HG03342 (cell line): ENCODE measurements at regions not wholly inside any gene's neighbourhood (a gene's known extent, or its start where the extent isn't known, plus 50 kb on each side); places are given as distances from the start of the nearest gene placed in this dataset.
"Not testable (repeated sequence)": the region's sequence is repeated elsewhere in the genome, so short reads cannot be mapped to it uniquely, and the experiment has no call there.

ENCODE experiments used
- ATAC-seq: cut with Tn5 transposase; IDR thresholded peaks from one replicate; pipeline ENCODE4 v1.9.1; 2021; ENCODE audit warnings: mild to moderate bottlenecking, moderate library complexity; ENCODE audit not compliant: unreplicated experiment

DNA sequence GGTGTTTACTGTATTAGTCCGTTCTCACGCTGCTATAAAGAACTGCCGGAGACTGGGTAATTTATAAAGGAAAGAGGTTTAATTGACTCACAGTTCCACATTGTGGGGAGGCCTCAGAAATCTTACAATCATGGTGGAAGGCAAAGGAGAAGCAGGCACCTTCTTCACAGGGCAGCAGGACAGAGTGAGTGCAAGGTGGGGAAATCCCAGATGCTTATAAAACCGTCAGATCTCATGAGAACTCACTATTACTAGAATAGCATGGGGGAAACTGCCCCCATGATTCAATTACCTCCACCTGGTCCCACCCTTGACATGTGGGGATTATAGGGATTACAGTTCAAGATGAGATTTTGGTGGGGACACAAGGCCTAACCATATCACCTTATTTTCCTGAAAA is 60.1 kb upstream of the IFNGR1 start:
- not testable (repeated sequence) for ATAC-seq

DNA sequence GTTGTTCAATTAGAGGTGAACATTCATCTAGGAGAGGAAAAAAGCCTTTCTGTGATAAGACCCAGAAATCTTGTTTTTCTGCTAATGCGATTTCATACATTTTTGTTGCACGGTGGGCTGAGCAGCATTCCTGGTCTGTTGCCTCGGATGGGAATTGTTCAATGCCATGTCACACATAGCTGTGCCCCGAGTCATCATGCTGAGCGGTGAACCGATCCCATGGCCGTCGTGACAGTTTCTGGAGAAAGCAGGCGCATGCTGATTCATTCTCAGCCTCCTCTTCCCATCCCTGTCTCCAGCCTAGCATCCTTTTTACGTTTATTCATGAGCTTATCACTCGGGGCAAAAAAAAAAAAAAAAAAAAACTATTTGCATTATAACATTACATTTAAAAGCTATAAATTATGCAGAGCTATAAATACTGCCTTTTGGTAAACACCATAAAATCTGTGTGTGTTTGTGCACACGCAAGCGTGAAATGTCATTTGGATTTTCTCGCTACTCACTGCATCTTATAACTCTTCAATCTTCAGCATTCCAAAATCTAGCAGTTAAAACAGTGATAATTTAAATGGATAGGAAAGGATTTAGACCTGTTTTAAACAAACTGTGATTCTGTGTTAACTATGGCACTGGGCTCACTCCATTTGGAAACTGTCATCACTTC is 58.9 kb upstream of the IFNGR1 start:
- ATAC-seq, result no peak

DNA sequence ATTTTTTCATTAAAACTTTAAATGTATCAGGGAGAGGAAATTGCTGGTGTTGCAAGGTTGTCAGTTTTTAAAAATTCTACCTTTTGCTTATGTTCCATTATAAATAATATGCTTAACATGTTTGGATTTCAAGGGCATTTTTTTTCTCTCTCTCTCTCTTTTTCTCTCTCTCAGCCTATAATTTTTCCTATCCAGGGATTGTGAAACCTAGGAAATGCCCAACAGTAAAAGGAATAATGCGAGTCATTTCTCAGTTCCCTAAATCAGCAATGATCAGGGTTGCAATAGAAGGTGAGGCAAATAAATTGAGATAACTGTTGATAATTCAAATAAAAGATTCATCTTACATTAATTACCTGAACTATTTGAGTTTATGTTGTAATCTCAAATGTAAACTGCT is 53.2 kb upstream of the IFNGR1 start:
- ATAC-seq, result no peak

DNA sequence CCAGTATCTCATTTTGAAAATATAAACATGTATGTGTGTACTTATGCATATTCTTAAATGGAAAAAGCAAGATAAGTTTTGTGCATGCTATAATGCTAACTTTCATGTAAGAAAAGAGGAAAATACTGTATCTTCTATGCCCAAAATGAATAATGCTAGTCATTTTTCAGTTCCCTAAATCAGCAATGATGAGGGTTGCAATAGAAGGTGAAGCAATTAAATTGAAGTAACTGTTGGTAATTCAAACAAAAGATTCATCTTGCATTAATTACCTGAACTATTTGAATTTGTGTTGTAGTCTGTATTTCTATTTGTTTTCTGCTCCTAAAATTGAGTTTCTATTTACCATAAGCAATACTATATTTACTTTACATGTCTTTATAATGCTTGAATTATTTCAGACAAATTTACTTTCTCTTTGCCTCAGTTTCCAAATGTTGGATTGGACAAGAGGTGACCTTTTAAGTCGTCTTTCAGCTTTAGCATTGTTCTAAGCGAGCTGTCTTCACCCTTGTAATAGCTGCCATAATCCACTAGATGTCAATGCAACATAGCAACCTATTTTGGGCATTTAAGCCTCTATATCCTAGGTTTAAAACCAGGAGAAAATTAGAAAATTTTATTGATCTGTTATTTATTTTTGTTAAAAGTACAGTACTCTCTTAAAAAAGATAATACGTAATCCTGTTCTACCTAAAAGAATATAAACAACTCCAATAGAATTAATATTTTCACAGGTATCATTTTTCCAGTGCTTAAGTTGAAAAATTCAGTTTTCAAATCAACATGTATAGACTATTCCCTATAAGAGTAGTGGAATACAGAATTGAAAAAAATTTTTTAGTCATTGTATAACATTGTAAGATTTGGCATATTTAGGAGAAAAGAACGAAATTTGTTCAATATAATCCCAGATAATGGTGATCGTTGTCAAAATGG is 52.3 kb upstream of the IFNGR1 start:
- ATAC-seq, result no peak

DNA sequence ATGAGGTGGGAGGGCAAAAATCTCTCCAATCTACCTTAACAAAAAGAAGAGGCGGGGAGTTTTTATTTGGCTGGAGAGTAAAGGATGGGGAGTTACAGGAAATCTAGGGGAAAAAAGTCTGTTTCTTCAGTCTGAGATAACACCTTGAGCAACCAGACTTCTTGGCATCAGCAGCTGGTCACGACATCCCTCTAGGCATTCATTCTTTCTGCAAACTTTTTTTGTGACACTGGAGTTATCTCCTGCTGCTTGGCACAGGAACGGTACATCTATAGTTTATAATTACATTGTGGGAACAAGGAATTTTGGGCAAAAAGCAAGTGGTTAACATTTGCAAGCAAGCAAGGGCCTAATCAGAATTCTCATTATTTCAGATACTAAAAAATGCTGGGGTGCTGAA is 50.6 kb upstream of the IFNGR1 start:
- no peak for ATAC-seq

DNA sequence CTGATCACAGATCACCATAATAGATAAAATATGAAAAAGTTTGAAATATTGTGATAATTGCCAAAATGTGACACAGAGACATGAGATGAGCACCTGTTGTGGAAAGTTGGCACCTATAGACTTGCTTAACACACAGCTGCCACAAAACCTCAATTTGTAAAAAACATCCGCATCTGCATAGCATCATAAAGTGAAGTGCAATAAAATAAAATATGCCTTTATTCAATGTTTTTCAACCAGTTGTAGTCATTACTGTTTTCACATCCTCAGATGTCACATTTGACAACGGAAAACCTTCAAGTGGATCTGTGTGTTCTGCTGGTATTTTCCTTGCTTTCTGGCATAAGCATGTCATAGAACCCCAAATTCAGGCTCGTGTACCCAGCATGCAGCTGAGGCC is 50.2 kb upstream of the IFNGR1 start:
- ATAC-seq, result no peak
